ENCODE measurements at regions not wholly inside any gene's neighbourhood (a gene's known extent, or its start where the extent isn't known, plus 50 kb on each side); places are given as distances from the start of the nearest gene placed in this dataset.

- in situ Hi-C loops (cut with MboI; ENCODE audit: low sequenced_read_pairs, unreplicated experiment), result no loop called here
- DNase-seq (ENCODE audit: low spot score), result no peak
- TF ChIP-seq, protein P1, sequence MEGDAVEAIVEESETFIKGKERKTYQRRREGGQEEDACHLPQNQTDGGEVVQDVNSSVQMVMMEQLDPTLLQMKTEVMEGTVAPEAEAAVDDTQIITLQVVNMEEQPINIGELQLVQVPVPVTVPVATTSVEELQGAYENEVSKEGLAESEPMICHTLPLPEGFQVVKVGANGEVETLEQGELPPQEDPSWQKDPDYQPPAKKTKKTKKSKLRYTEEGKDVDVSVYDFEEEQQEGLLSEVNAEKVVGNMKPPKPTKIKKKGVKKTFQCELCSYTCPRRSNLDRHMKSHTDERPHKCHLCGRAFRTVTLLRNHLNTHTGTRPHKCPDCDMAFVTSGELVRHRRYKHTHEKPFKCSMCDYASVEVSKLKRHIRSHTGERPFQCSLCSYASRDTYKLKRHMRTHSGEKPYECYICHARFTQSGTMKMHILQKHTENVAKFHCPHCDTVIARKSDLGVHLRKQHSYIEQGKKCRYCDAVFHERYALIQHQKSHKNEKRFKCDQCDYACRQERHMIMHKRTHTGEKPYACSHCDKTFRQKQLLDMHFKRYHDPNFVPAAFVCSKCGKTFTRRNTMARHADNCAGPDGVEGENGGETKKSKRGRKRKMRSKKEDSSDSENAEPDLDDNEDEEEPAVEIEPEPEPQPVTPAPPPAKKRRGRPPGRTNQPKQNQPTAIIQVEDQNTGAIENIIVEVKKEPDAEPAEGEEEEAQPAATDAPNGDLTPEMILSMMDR (IDR thresholded peaks at IDR 0.05; ENCODE audit: borderline replicate concordance, control extremely low read depth, extremely low read depth, insufficient read depth, missing control alignments), result no peak
Observed at GRCh38 chr16:5601957-5602356, 504.4 kb upstream of the EEF2KMT start.

GRCh38 chr16:5598793-5599192 lies 501.2 kb upstream of the EEF2KMT start:
- DNase-seq (ENCODE audit: low spot score), result no peak
- in situ Hi-C loops (cut with MboI; ENCODE audit: low sequenced_read_pairs, unreplicated experiment), result no loop called here
- TF ChIP-seq, protein P1 (IDR thresholded peaks at IDR 0.05; ENCODE audit: borderline replicate concordance, control extremely low read depth, extremely low read depth, insufficient read depth, missing control alignments), result no peak

DNA sequence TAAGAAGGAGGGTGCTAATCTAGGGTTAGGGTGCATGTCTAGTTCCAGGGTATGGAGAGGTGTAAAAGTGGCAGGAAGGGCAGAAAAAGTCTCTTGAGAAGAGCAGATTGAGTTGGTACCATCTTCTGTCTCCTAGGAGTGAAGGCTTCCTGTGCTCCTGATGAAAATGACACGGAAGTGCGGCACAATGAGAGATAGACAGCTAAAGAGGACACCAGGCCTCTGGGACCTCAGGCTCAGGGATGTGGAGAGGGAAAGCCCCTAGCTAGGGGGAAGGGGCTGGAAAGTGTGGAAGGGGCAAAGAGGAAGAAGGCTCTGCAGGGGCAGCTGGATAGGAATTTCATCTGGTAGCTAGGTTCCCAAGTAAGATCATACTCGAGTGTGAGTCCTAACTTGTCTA lies 498.3 kb upstream of the EEF2KMT start:
- DNase-seq (ENCODE audit: low spot score), result no peak
- TF ChIP-seq, protein P1 (IDR thresholded peaks at IDR 0.05; ENCODE audit: borderline replicate concordance, control extremely low read depth, extremely low read depth, insufficient read depth, missing control alignments), result no peak
- in situ Hi-C loops (cut with MboI; ENCODE audit: low sequenced_read_pairs, unreplicated experiment), result no loop called here

- DNase-seq (ENCODE audit: low spot score), result no peak
- in situ Hi-C loops (cut with MboI; ENCODE audit: low sequenced_read_pairs, unreplicated experiment), result no loop called here
Observed at GRCh38 chr16:5590416-5590815, 492.8 kb upstream of the EEF2KMT start.

DNA sequence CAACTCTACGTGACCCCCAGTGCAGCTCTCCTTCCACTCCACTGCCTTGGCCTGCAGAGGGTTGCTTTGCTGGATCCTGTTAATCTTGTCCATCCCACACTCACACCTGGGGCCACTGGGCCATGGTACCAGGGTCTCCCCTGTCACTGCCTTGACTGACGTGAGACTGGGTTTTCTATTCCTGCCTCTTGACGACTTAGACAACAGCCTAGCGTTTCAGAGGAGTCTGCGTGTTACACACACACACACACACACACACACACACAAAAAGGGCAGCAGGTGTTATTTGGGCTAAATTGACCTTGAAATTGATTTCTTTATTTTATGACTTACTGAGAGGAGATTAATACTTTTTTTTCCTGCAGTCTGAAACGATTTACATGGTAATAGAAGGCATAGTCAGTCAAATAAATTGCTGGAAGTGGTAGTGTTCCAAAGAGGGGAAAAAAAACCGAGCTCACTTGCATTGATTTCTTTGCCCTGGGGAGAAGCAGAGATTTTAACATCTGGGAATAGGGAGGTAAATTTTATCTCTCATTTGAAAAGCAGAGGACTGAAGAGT lies 492.3 kb upstream of the EEF2KMT start:
- in situ Hi-C loops (cut with MboI; ENCODE audit: low sequenced_read_pairs, unreplicated experiment), result no loop called here
- TF ChIP-seq, protein P1 (IDR thresholded peaks at IDR 0.05; ENCODE audit: borderline replicate concordance, control extremely low read depth, extremely low read depth, insufficient read depth, missing control alignments), result no peak

More at GRCh38 chr16:5590416-5590815, 492.8 kb upstream of the EEF2KMT start:
- TF ChIP-seq, protein P1 (IDR thresholded peaks at IDR 0.05; ENCODE audit: borderline replicate concordance, control extremely low read depth, extremely low read depth, insufficient read depth, missing control alignments), result no peak

GRCh38 chr16:5584109-5584508 lies 486.5 kb upstream of the EEF2KMT start:
- TF ChIP-seq, protein P1 (IDR thresholded peaks at IDR 0.05; ENCODE audit: borderline replicate concordance, control extremely low read depth, extremely low read depth, insufficient read depth, missing control alignments), result no peak
- no peak for DNase-seq (ENCODE audit: low spot score)
- in situ Hi-C loops (cut with MboI; ENCODE audit: low sequenced_read_pairs, unreplicated experiment), result no loop called here

More for the DNA sequence above, 492.3 kb upstream of the EEF2KMT start:
- DNase-seq (ENCODE audit: low spot score), result no peak

All from GM13976 (cell line).